HepG2 (cell line): ENCODE measurements at regions not wholly inside any gene's neighbourhood (a gene's known extent, or its start where the extent isn't known, plus 50 kb on each side); places are given as distances from the start of the nearest gene placed in this dataset.
A peak's percentile ranks its signal among the peaks of the same experiment; 100 is the strongest.

Source experiments
- CEBPB ChIP-seq: IDR thresholded peaks from 2 replicates; pipeline ENCODE4 v1.6.1; 2011; ENCODE audit warnings: low read depth, low read length, improper control_type of control experiment, borderline replicate concordance
- EZH2 ChIP-seq: conservative IDR thresholded peaks from 2 replicates; pipeline ENCODE4 v1.6.1; 2012; ENCODE audit warnings: mild to moderate bottlenecking, low read depth, low read length, moderate library complexity
- HOXD1 ChIP-seq: sonication (generic); formaldehyde crosslinking; IDR thresholded peaks from 2 replicates; pipeline ENCODE4 v1.5.0; 2020; ENCODE audit warnings: missing genetic modification reagents
- ISL2 ChIP-seq: sonication (generic); formaldehyde crosslinking; IDR thresholded peaks from 2 replicates; pipeline ENCODE4 v1.5.0; 2020; ENCODE audit warnings: missing genetic modification reagents
- ISX ChIP-seq: sonication (generic); formaldehyde crosslinking; conservative IDR thresholded peaks from 2 replicates; pipeline ENCODE4 v1.5.0; 2020; ENCODE audit warnings: missing genetic modification reagents
- MYNN ChIP-seq: sonication (generic); formaldehyde crosslinking; IDR thresholded peaks from 2 replicates; pipeline ENCODE4 v1.4.0; 2020; ENCODE audit warnings: mild to moderate bottlenecking, low read depth, missing genetic modification reagents
- NFYC ChIP-seq: IDR thresholded peaks from 2 replicates; pipeline ENCODE4 v1.6.1; 2016; ENCODE audit warnings: missing genetic modification reagents, missing compliant biosample characterization
- SETDB1 ChIP-seq: sonication (generic); formaldehyde crosslinking; IDR thresholded peaks from 2 replicates; pipeline ENCODE4 v1.5.1; 2020; ENCODE audit warnings: missing genetic modification reagents, mild to moderate bottlenecking, borderline replicate concordance
- SMAD9 ChIP-seq: sonication (generic); formaldehyde crosslinking; IDR thresholded peaks from 2 replicates; pipeline ENCODE4 v1.5.1; 2020; ENCODE audit warnings: mild to moderate bottlenecking, missing genetic modification reagents
- SP5 ChIP-seq: IDR thresholded peaks from 2 replicates; pipeline ENCODE4 v1.6.1; 2016; ENCODE audit warnings: low read depth, borderline replicate concordance
- SUZ12 ChIP-seq: fragments of 150-350 bp; IDR thresholded peaks from 2 replicates; pipeline ENCODE4 v1.6.1; 2014; ENCODE audit warnings: low read depth, low read length
- TAF1 ChIP-seq: sonication (generic); formaldehyde crosslinking; IDR thresholded peaks from 2 replicates; pipeline ENCODE4 v1.4.0; 2020; ENCODE audit warnings: missing genetic modification reagents
- ZFY ChIP-seq: sonication (generic); formaldehyde crosslinking; IDR thresholded peaks from 2 replicates; pipeline ENCODE4 v1.4.0; 2020; ENCODE audit warnings: missing genetic modification reagents
- ZMAT3 ChIP-seq: sonication (generic); formaldehyde crosslinking; conservative IDR thresholded peaks from 2 replicates; pipeline ENCODE4 v1.7.0; 2021; ENCODE audit warnings: missing genetic modification reagents
- ZNF10 ChIP-seq: sonication (generic); formaldehyde crosslinking; IDR thresholded peaks from 2 replicates; pipeline ENCODE4 v1.4.0; 2020; ENCODE audit warnings: mild to moderate bottlenecking, low read depth, missing genetic modification reagents, borderline replicate concordance
- ZNF138 ChIP-seq: sonication (generic); formaldehyde crosslinking; IDR thresholded peaks from 2 replicates; pipeline ENCODE4 v1.5.0; 2020; ENCODE audit warnings: mild to moderate bottlenecking, low read depth, missing genetic modification reagents
- ZNF557 ChIP-seq: sonication (generic); formaldehyde crosslinking; IDR thresholded peaks from 2 replicates; pipeline ENCODE4 v1.4.0; 2020; ENCODE audit warnings: missing genetic modification reagents
- ZNF674 ChIP-seq: sonication (generic); formaldehyde crosslinking; IDR thresholded peaks from 2 replicates; pipeline ENCODE4 v1.5.0; 2020; ENCODE audit warnings: low read depth, mild to moderate bottlenecking, missing genetic modification reagents
- ZNF747 ChIP-seq: sonication (generic); formaldehyde crosslinking; IDR thresholded peaks from 2 replicates; pipeline ENCODE4 v1.8.1; 2023; ENCODE audit warnings: missing genetic modification reagents, mild to moderate bottlenecking, borderline replicate concordance
- ZNF891 ChIP-seq: sonication (generic); formaldehyde crosslinking; IDR thresholded peaks from 2 replicates; pipeline ENCODE4 v1.5.0; 2020; ENCODE audit warnings: mild to moderate bottlenecking, missing genetic modification reagents
- TF ChIP-seq, protein P1 (sequence below): sonication (generic); formaldehyde crosslinking; IDR thresholded peaks from 2 replicates; pipeline ENCODE4 v1.4.0; 2020; ENCODE audit warnings: mild to moderate bottlenecking, missing genetic modification reagents
- TF ChIP-seq, protein P2 (sequence below): sonication (generic); formaldehyde crosslinking; IDR thresholded peaks from 2 replicates; pipeline ENCODE4 v1.8.1; 2022; ENCODE audit warnings: mild to moderate bottlenecking, missing genetic modification reagents
- TF ChIP-seq, protein P3 (sequence below): sonication (generic); formaldehyde crosslinking; IDR thresholded peaks from 2 replicates; pipeline ENCODE4 v1.9.0; 2021; ENCODE audit warnings: missing genetic modification reagents, borderline replicate concordance
- TF ChIP-seq, protein P4 (sequence below): sonication (generic); formaldehyde crosslinking; IDR thresholded peaks from 2 replicates; pipeline ENCODE4 v1.5.1; 2020; ENCODE audit warnings: missing genetic modification reagents, mild to moderate bottlenecking, borderline replicate concordance
- TF ChIP-seq, protein P5 (sequence below): sonication (generic); formaldehyde crosslinking; IDR thresholded peaks from 2 replicates; pipeline ENCODE4 v1.4.0; 2020; ENCODE audit warnings: missing genetic modification reagents

DNA sequence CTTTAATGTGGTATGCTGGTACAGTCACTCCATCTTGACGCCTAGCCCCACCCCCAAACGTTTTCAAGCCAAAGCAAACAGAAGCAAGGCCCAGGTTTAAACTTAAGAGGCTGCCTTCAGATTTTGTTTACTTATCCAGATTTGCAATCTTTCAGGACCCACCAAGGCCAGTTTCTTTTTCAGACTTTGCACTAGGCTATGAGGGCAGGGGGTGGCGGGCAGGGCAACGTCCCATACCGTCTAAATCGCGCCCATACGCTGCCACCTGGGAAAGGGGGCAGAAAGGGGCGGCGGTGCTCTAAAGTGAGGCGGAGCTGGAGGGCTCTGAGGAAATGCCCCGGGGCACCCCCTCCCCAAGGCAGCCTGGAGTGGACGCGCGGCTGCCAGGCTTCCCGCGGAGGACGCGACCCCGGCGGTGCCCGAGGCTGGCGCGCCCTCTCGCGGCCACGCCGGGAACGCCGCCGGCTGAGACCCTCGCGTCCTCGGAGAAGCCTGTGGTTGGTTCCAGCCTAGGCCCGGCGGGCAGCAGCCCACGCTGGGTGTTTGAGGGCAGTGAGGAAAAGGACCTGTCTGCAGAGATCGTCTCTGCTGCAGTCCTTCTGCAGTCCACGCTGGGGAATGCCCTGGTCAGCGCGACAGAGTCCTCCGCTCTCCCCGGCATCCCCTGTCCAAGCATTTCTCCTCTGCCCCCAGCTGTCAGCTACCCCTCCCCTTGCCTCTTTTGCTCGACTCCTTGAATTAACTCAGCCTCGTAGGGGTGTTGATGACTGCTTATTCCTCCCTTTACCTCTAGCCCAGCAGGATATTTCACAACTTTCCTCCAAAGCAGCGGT is 93.7 kb upstream of the PRNP start (continued):
- TF ChIP-seq SMAD9 (no peak), ZFY (CRISPR knock-in tag) (peak; percentile 33; the same call in 1 of the 2 replicates), ISL2 (CRISPR knock-in tag) (peak; percentile 68), TAF1 (CRISPR knock-in tag) (no peak), ZNF674 (CRISPR knock-in tag) (no peak), ZNF138 (CRISPR knock-in tag) (peak; percentile 7; the same call in 1 of the 2 replicates), ISX (CRISPR knock-in tag) (no peak), HOXD1 (CRISPR knock-in tag) (peak; percentile 56; the same call in 1 of the 2 replicates), MYNN (CRISPR knock-in tag) (peak; percentile 50; the same call in 1 of the 2 replicates), NFYC (CRISPR knock-in tag) (no peak), SETDB1 (CRISPR knock-in tag) (no peak), EZH2 (no peak), ZNF10 (CRISPR knock-in tag) (no peak), ZNF747 (CRISPR knock-in tag) (no peak), SUZ12 (no peak), ZNF891 (CRISPR knock-in tag) (peak; percentile 84), ZNF557 (no peak), ZMAT3 (CRISPR knock-in tag) (no peak), CEBPB (peak; percentile 54; the same call in 1 of the 2 replicates), SP5 (CRISPR knock-in tag) (peak; percentile 64; the same call in 1 of the 2 replicates)
- TF ChIP-seq, protein P1, sequence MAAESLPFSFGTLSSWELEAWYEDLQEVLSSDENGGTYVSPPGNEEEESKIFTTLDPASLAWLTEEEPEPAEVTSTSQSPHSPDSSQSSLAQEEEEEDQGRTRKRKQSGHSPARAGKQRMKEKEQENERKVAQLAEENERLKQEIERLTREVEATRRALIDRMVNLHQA (CRISPR knock-in tag), result no peak
- TF ChIP-seq, protein P2, sequence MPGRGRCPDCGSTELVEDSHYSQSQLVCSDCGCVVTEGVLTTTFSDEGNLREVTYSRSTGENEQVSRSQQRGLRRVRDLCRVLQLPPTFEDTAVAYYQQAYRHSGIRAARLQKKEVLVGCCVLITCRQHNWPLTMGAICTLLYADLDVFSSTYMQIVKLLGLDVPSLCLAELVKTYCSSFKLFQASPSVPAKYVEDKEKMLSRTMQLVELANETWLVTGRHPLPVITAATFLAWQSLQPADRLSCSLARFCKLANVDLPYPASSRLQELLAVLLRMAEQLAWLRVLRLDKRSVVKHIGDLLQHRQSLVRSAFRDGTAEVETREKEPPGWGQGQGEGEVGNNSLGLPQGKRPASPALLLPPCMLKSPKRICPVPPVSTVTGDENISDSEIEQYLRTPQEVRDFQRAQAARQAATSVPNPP, result peak; percentile 70; the same call in 1 of the 2 replicates
- TF ChIP-seq, protein P3, sequence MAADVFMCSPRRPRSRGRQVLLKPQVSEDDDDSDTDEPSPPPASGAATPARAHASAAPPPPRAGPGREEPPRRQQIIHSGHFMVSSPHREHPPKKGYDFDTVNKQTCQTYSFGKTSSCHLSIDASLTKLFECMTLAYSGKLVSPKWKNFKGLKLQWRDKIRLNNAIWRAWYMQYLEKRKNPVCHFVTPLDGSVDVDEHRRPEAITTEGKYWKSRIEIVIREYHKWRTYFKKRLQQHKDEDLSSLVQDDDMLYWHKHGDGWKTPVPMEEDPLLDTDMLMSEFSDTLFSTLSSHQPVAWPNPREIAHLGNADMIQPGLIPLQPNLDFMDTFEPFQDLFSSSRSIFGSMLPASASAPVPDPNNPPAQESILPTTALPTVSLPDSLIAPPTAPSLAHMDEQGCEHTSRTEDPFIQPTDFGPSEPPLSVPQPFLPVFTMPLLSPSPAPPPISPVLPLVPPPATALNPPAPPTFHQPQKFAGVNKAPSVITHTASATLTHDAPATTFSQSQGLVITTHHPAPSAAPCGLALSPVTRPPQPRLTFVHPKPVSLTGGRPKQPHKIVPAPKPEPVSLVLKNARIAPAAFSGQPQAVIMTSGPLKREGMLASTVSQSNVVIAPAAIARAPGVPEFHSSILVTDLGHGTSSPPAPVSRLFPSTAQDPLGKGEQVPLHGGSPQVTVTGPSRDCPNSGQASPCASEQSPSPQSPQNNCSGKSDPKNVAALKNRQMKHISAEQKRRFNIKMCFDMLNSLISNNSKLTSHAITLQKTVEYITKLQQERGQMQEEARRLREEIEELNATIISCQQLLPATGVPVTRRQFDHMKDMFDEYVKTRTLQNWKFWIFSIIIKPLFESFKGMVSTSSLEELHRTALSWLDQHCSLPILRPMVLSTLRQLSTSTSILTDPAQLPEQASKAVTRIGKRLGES, result no peak
- TF ChIP-seq, protein P4, sequence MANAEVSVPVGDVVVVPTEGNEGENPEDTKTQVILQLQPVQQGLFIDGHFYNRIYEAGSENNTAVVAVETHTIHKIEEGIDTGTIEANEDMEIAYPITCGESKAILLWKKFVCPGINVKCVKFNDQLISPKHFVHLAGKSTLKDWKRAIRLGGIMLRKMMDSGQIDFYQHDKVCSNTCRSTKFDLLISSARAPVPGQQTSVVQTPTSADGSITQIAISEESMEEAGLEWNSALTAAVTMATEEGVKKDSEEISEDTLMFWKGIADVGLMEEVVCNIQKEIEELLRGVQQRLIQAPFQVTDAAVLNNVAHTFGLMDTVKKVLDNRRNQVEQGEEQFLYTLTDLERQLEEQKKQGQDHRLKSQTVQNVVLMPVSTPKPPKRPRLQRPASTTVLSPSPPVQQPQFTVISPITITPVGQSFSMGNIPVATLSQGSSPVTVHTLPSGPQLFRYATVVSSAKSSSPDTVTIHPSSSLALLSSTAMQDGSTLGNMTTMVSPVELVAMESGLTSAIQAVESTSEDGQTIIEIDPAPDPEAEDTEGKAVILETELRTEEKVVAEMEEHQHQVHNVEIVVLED (CRISPR knock-in tag), result peak; percentile 47; the same call in 1 of the 2 replicates
- TF ChIP-seq, protein P5, sequence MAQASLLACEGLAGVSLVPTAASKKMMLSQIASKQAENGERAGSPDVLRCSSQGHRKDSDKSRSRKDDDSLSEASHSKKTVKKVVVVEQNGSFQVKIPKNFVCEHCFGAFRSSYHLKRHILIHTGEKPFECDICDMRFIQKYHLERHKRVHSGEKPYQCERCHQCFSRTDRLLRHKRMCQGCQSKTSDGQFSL (CRISPR knock-in tag), result no peak
